ENCODE measurements at regions not wholly inside any gene's neighbourhood (a gene's known extent, or its start where the extent isn't known, plus 50 kb on each side); places are given as distances from the start of the nearest gene placed in this dataset.

DNA sequence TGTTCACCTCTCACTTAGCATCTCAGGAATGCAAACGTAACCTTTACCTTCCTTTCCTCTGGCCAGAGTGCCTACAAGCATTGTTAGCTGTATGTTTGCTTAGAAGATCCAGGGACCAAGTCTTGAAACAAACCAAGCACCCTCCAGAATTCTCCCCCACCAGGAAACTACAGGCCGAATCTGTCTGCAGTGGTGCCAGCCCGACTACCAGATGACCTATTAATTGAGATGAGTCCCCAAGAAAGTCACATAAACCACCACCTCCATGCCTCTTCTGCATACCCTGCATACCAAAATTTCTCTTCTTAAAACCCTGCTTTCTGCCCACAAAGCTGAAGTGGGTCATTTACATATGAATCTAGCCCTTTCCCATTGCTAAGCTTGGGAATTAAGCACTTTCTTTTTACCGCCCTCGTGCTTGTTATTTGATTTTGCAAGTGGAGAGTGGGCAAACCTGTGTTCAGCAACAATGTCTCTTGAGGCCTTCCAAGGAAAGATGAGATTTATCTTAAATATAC, 1239.1 kb downstream of the CDH12 start:
- TF ChIP-seq, protein P1, sequence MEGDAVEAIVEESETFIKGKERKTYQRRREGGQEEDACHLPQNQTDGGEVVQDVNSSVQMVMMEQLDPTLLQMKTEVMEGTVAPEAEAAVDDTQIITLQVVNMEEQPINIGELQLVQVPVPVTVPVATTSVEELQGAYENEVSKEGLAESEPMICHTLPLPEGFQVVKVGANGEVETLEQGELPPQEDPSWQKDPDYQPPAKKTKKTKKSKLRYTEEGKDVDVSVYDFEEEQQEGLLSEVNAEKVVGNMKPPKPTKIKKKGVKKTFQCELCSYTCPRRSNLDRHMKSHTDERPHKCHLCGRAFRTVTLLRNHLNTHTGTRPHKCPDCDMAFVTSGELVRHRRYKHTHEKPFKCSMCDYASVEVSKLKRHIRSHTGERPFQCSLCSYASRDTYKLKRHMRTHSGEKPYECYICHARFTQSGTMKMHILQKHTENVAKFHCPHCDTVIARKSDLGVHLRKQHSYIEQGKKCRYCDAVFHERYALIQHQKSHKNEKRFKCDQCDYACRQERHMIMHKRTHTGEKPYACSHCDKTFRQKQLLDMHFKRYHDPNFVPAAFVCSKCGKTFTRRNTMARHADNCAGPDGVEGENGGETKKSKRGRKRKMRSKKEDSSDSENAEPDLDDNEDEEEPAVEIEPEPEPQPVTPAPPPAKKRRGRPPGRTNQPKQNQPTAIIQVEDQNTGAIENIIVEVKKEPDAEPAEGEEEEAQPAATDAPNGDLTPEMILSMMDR (IDR thresholded peaks at IDR 0.05), result no peak
- TF ChIP-seq ZFX (IDR thresholded peaks at IDR 0.05; ENCODE audit: borderline replicate concordance), result no peak
